GM12878 (cell line): ENCODE measurements at regions not wholly inside any gene's neighbourhood (a gene's known extent, or its start where the extent isn't known, plus 50 kb on each side); places are given as distances from the start of the nearest gene placed in this dataset.
A peak's percentile ranks its signal among the peaks of the same experiment; 100 is the strongest.

Source experiments
- BHLHE40 ChIP-seq, 2 experiments: fragments of 450-650 bp in 1 of 2; IDR thresholded peaks; 2 replicates each; pipeline ENCODE4 v1.6.1; 2011 to 2017; ENCODE audit warnings: low read depth in 2 of 2, borderline replicate concordance in 1 of 2, improper control_type of control experiment in 1 of 2, low read length in 1 of 2, mild to moderate bottlenecking in 1 of 2
- MYC ChIP-seq: IDR thresholded peaks from 2 replicates; pipeline ENCODE4 v1.6.1; 2011; ENCODE audit warnings: mild to moderate bottlenecking, low read length, moderate library complexity, inconsistent platforms; ENCODE audit not compliant: insufficient read depth, insufficient replicate concordance, insufficient read length, severe bottlenecking
- NFIC ChIP-seq: IDR thresholded peaks from 2 replicates; pipeline ENCODE4 v1.6.1; 2012; ENCODE audit warnings: low read depth, mild to moderate bottlenecking, inconsistent platforms, low read length, moderate library complexity
- POLR2AphosphoS5 ChIP-seq: IDR thresholded peaks from 2 replicates; pipeline ENCODE4 v1.6.1; 2011; ENCODE audit warnings: mild to moderate bottlenecking, low read length, inconsistent platforms
- RAD21 ChIP-seq: IDR thresholded peaks from 2 replicates; pipeline ENCODE4 v1.6.1; 2011; ENCODE audit warnings: mild to moderate bottlenecking, low read depth, low read length, moderate library complexity; ENCODE audit not compliant: insufficient read depth
- RELA ChIP-seq: fragments of 450-650 bp; IDR thresholded peaks from 2 replicates; pipeline ENCODE4 v1.8.0; 2014; ENCODE audit warnings: borderline replicate concordance; ENCODE audit not compliant: partially characterized antibody
- TCF12 ChIP-seq: IDR thresholded peaks from 2 replicates; pipeline ENCODE4 v1.6.1; 2011; ENCODE audit warnings: low read depth, mild to moderate bottlenecking, low read length
- USF1 ChIP-seq: IDR thresholded peaks from 2 replicates; pipeline ENCODE4 v1.6.1; 2011; ENCODE audit warnings: borderline replicate concordance, low read depth, mild to moderate bottlenecking, moderate library complexity, mixed read lengths, low read length; ENCODE audit not compliant: insufficient read depth; ENCODE audit errors: extremely low read length
- TF ChIP-seq, protein P1 (sequence below): IDR thresholded peaks from 2 replicates; pipeline ENCODE4 v1.6.1; 2011; ENCODE audit warnings: borderline replicate concordance, low read depth, mild to moderate bottlenecking, moderate library complexity, low read length; ENCODE audit not compliant: insufficient read depth, poor library complexity, severe bottlenecking

- peak; percentile 49 for TF ChIP-seq USF1
- 0 out of 2 replicates have a peak, but pooled peaks have one; percentile 8 for TF ChIP-seq RAD21
- TF ChIP-seq RELA, result peak; percentile 23
- TF ChIP-seq, protein P1, sequence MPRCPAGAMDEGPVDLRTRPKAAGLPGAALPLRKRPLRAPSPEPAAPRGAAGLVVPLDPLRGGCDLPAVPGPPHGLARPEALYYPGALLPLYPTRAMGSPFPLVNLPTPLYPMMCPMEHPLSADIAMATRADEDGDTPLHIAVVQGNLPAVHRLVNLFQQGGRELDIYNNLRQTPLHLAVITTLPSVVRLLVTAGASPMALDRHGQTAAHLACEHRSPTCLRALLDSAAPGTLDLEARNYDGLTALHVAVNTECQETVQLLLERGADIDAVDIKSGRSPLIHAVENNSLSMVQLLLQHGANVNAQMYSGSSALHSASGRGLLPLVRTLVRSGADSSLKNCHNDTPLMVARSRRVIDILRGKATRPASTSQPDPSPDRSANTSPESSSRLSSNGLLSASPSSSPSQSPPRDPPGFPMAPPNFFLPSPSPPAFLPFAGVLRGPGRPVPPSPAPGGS, result no peak
- peak; percentile 66 to 79; a peak in 2 of 4 replicates for TF ChIP-seq BHLHE40 (IDR thresholded peaks at IDR 0.05; ENCODE audit: borderline replicate concordance in 1 of 2, low read depth in 2 of 2, low read length in 1 of 2)
- no peak for TF ChIP-seq MYC
- no peak for TF ChIP-seq TCF12
- peak; percentile 59; the same call in 1 of the 2 replicates for TF ChIP-seq POLR2AphosphoS5
- TF ChIP-seq NFIC, result peak; percentile 55; the same call in 1 of the 2 replicates
Measured at GRCh38 chr12:46470036-46470627, 97.6 kb upstream of the SLC38A2 start (continued).
